ENCODE measurements at regions not wholly inside any gene's neighbourhood (a gene's known extent, or its start where the extent isn't known, plus 50 kb on each side); places are given as distances from the start of the nearest gene placed in this dataset.
"Not testable (repeated sequence)": the region's sequence is repeated elsewhere in the genome, so short reads cannot be mapped to it uniquely, and the experiment has no call there.

GRCh38 chr12:42906801-42907200 is 317.3 kb upstream of the PRICKLE1 start:
- TF ChIP-seq CTCF (IDR thresholded peaks at IDR 0.05 in 2 of 3, conservative IDR thresholded peaks at IDR 0.05 in 1 of 3; ENCODE audit: control insufficient read depth in 2 of 3, extremely low read depth in 1 of 3, insufficient read depth in 1 of 3, low read depth in 3 of 3, low read length in 3 of 3); CEBPB (IDR thresholded peaks at IDR 0.05; ENCODE audit: borderline replicate concordance in 1 of 2, low read depth in 2 of 2, low read length in 2 of 2): not testable (repeated sequence)

All from GM12878 (cell line).